OCI-LY1 (cell line): ENCODE measurements at regions not wholly inside any gene's neighbourhood (a gene's known extent, or its start where the extent isn't known, plus 50 kb on each side); places are given as distances from the start of the nearest gene placed in this dataset.

Experiments used
- CTCF ChIP-seq: fragments of 200-600 bp; sonication (generic), shearing (Covaris generic); IDR thresholded peaks from 2 replicates; pipeline ENCODE4 v1.5.1; 2017; ENCODE audit warnings: mild to moderate bottlenecking, antibody characterized with exemption, low read length, moderate library complexity, mixed read lengths
- EZH2 ChIP-seq: fragments of 200-600 bp; sonication (generic), shearing (Covaris generic); IDR thresholded peaks from 2 replicates; pipeline ENCODE4 v1.8.0; 2017; ENCODE audit warnings: borderline replicate concordance, mixed run types, mild to moderate bottlenecking, antibody characterized with exemption, low read length, moderate library complexity, mixed read lengths

GRCh38 chr3:150202711-150203110 is 205.4 kb upstream of the TSC22D2 start:
- TF ChIP-seq CTCF (no peak), EZH2 (no peak)
